ENCODE measurements at regions not wholly inside any gene's neighbourhood (a gene's known extent, or its start where the extent isn't known, plus 50 kb on each side); places are given as distances from the start of the nearest gene placed in this dataset.

- no peak overlapping the region for H3K4me3 ChIP-seq
- no peaks in the 10 kb centered on the region for H3K36me3 ChIP-seq
- intact Hi-C loops (cut with DNase I; ENCODE audit: low total_unique reads), result no loop called here
- no peaks in the 10 kb centered on the region for H3K9me3 ChIP-seq
- no peak overlapping the region for H3K27ac ChIP-seq
- DNase-seq, result no peak
- TF ChIP-seq CTCF (IDR thresholded peaks at IDR 0.05), result no peak
- H3K4me1 ChIP-seq, result no peaks in the 10 kb centered on the region
- H3K27me3 ChIP-seq, result no peaks in the 10 kb centered on the region
Observed at GRCh38 chr3:84439476-84439875, 519.3 kb upstream of the CADM2 start.

DNA sequence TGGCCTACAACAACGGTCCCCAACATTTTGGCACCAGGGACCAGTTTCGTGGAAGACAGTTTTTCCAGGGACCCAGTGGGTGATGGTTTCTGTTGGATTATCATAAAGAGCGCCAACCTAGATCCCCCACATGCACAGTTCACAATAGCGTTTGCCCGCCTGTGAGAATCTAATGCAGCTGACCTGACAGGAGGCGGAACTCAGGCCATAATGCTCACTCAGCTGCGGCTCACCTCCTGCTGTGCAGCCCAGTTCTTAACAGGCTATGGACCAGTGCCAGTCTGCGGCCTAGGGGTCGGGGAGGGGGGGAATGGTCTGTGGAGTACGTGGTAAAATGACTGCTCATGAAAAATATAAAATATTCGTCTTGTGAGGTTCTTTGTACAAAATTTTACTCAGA lies 518.5 kb upstream of the CADM2 start:
- H3K4me1 ChIP-seq, result no peaks in the 10 kb centered on the region
- DNase-seq, result no peak
- H3K27ac ChIP-seq, result no peak overlapping the region
- H3K9me3 ChIP-seq, result no peaks in the 10 kb centered on the region
- no peaks in the 10 kb centered on the region for H3K36me3 ChIP-seq
- H3K4me3 ChIP-seq, result no peak overlapping the region
- TF ChIP-seq CTCF (IDR thresholded peaks at IDR 0.05), result no peak
- no peaks in the 10 kb centered on the region for H3K27me3 ChIP-seq
- intact Hi-C loops (cut with DNase I; ENCODE audit: low total_unique reads), result no loop called here

DNA sequence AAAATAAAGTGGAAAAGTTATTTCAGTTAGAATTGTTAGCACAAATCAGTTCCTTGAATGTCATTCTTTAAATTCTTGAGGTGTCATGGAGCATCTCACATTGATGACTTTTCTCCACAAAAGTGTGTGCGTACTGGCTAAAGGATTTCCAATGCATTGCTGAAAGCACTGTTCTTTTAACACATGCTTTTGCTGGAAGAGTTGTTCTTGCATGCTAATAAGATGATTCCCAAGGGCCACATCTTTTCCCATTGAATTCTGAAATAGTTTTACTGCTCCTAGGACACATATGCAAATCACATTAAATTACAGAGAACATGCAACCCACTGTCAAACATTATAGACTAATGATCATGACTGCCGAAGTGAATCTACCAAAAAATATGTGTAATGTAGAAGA lies 516.3 kb upstream of the CADM2 start:
- no peak for TF ChIP-seq CTCF (IDR thresholded peaks at IDR 0.05)

GRCh38 chr3:84444726-84445521 lies 513.9 kb upstream of the CADM2 start:
- no peaks in the 10 kb centered on the region for H3K27me3 ChIP-seq
- intact Hi-C loops (cut with DNase I; ENCODE audit: low total_unique reads), result no loop called here
- no peak overlapping the region for H3K4me3 ChIP-seq
- no peaks in the 10 kb centered on the region for H3K36me3 ChIP-seq
- DNase-seq, result no peak
- H3K27ac ChIP-seq, result no peak overlapping the region
- no peaks in the 10 kb centered on the region for H3K9me3 ChIP-seq
- TF ChIP-seq CTCF (IDR thresholded peaks at IDR 0.05), result no peak
- H3K4me1 ChIP-seq, result no peaks in the 10 kb centered on the region

More for the DNA sequence above, 516.3 kb upstream of the CADM2 start:
- Histone ChIP-seq H3K4me3 (no peak overlapping the region), H3K36me3 (no peaks in the 10 kb centered on the region), H3K9me3 (no peaks in the 10 kb centered on the region), H3K4me1 (no peaks in the 10 kb centered on the region), H3K27me3 (no peaks in the 10 kb centered on the region), H3K27ac (no peak overlapping the region)
- DNase-seq, result no peak
- intact Hi-C loops (cut with DNase I; ENCODE audit: low total_unique reads), result no loop called here

- no peaks in the 10 kb centered on the region for H3K27me3 ChIP-seq
- H3K27ac ChIP-seq, result no peak overlapping the region
- H3K4me3 ChIP-seq, result no peak overlapping the region
- no peaks in the 10 kb centered on the region for H3K4me1 ChIP-seq
- H3K36me3 ChIP-seq, result no peaks in the 10 kb centered on the region
- no peak for DNase-seq
- intact Hi-C loops (cut with DNase I; ENCODE audit: low total_unique reads), result no loop called here
- no peak for TF ChIP-seq CTCF (IDR thresholded peaks at IDR 0.05)
- no peaks in the 10 kb centered on the region for H3K9me3 ChIP-seq
Observed at GRCh38 chr3:84487296-84487695, 471.5 kb upstream of the CADM2 start.
